HAP-1 (cell line): ENCODE measurements at regions not wholly inside any gene's neighbourhood (a gene's known extent, or its start where the extent isn't known, plus 50 kb on each side); places are given as distances from the start of the nearest gene placed in this dataset.

Source experiments
- DNase-seq, 2 experiments: peaks; one replicate each; pipeline ENCODE4 v3.0.0-alpha.2; 2016 to 2020; ENCODE audit warnings: low spot score in 2 of 2
- H3K27me3 ChIP-seq: fragments of 250-450 bp; sonication (Bioruptor Pico); 2 replicates; pipeline ENCODE4 v1.5.1; 2020; ENCODE audit warnings: low read depth, mild to moderate bottlenecking, moderate library complexity
- H3K36me3 ChIP-seq: fragments of 250-450 bp; sonication (Bioruptor Pico); replicated peaks from 2 replicates; pipeline ENCODE4 v1.5.1; 2020; ENCODE audit warnings: mild to moderate bottlenecking
- H3K4me1 ChIP-seq: fragments of 250-450 bp; sonication (Bioruptor Pico); 2 replicates; pipeline ENCODE4 v1.5.1; 2020; ENCODE audit warnings: mild to moderate bottlenecking
- H3K4me3 ChIP-seq: fragments of 250-450 bp; sonication (Bioruptor Pico); 2 replicates; pipeline ENCODE4 v1.5.1; 2020; ENCODE audit warnings: mild to moderate bottlenecking, moderate library complexity
- H3K9me3 ChIP-seq: fragments of 250-450 bp; sonication (Bioruptor Pico); 2 replicates; pipeline ENCODE4 v1.5.1; 2020; ENCODE audit warnings: mild to moderate bottlenecking, moderate library complexity
- in situ Hi-C: fragments of 300-500 bp; cut with MboI; formaldehyde crosslinking; loops from 3 replicates; pipeline ENCODE4 v1.14.3; 2020; ENCODE audit warnings: low sequenced_read_pairs, inconsistent platforms, mixed read lengths

GRCh38 chr5:73395256-73395655 lies 53.3 kb downstream of the FOXD1 start:
- in situ Hi-C loops: no loop called here
- peaks cover 9% of the 10 kb centered on the region for H3K4me1 ChIP-seq
- H3K27me3 ChIP-seq: no peaks in the 10 kb centered on the region
- no peaks in the 10 kb centered on the region for H3K9me3 ChIP-seq
- H3K4me3 ChIP-seq: no peak overlapping the region
- no peaks in the 10 kb centered on the region for H3K36me3 ChIP-seq
- no peak for DNase-seq

GRCh38 chr5:73394610-73395009 lies 54.0 kb downstream of the FOXD1 start:
- no peak for DNase-seq
- Histone ChIP-seq H3K36me3 (no peaks in the 10 kb centered on the region), H3K9me3 (no peaks in the 10 kb centered on the region), H3K4me3 (no peak overlapping the region), H3K4me1 (peaks cover 3% of the 10 kb centered on the region), H3K27me3 (no peaks in the 10 kb centered on the region)
- in situ Hi-C loops: no loop called here

- no peak overlapping the region for H3K4me3 ChIP-seq
- H3K36me3 ChIP-seq: no peaks in the 10 kb centered on the region
- no peaks in the 10 kb centered on the region for H3K9me3 ChIP-seq
- DNase-seq: no peak
- H3K4me1 ChIP-seq: no peaks in the 10 kb centered on the region
- in situ Hi-C loops: no loop called here
- H3K27me3 ChIP-seq: no peaks in the 10 kb centered on the region
Observed at GRCh38 chr5:73393611-73394489, 54.7 kb downstream of the FOXD1 start.

- DNase-seq: no peak
- no peaks in the 10 kb centered on the region for H3K27me3 ChIP-seq
- no peaks in the 10 kb centered on the region for H3K4me1 ChIP-seq
- no peak overlapping the region for H3K4me3 ChIP-seq
- no peaks in the 10 kb centered on the region for H3K36me3 ChIP-seq
- in situ Hi-C loops: no loop called here
- no peaks in the 10 kb centered on the region for H3K9me3 ChIP-seq
Observed at GRCh38 chr5:73392775-73393174, 55.8 kb downstream of the FOXD1 start.

GRCh38 chr5:73391441-73391881 lies 57.1 kb downstream of the FOXD1 start:
- in situ Hi-C loops: no loop called here
- Histone ChIP-seq H3K4me3 (no peak overlapping the region), H3K36me3 (no peaks in the 10 kb centered on the region), H3K27me3 (no peaks in the 10 kb centered on the region), H3K4me1 (no peaks in the 10 kb centered on the region), H3K9me3 (no peaks in the 10 kb centered on the region)
- DNase-seq: no peak

GRCh38 chr5:73390972-73391371 lies 57.6 kb downstream of the FOXD1 start:
- no peak for DNase-seq
- no peak overlapping the region for H3K4me3 ChIP-seq
- in situ Hi-C loops: no loop called here
- H3K36me3 ChIP-seq: no peaks in the 10 kb centered on the region
- H3K4me1 ChIP-seq: no peaks in the 10 kb centered on the region
- H3K9me3 ChIP-seq: 0 out of 2 replicates have a peak, but pooled peaks cover under 1% of the 10 kb centered on the region
- no peaks in the 10 kb centered on the region for H3K27me3 ChIP-seq

GRCh38 chr5:73388740-73389139 lies 59.8 kb downstream of the FOXD1 start:
- DNase-seq: no peak
- H3K9me3 ChIP-seq: peaks cover 2% of the 10 kb centered on the region; the same call in 1 of the 2 replicates
- H3K4me1 ChIP-seq: no peaks in the 10 kb centered on the region
- H3K4me3 ChIP-seq: no peak overlapping the region
- no peaks in the 10 kb centered on the region for H3K36me3 ChIP-seq
- H3K27me3 ChIP-seq: no peaks in the 10 kb centered on the region
- in situ Hi-C loops: no loop called here

GRCh38 chr5:73388306-73388684 lies 60.3 kb downstream of the FOXD1 start:
- H3K9me3 ChIP-seq: peaks cover 2% of the 10 kb centered on the region; the same call in 1 of the 2 replicates
- H3K4me3 ChIP-seq: no peak overlapping the region
- no peaks in the 10 kb centered on the region for H3K36me3 ChIP-seq
- DNase-seq: no peak
- H3K4me1 ChIP-seq: no peaks in the 10 kb centered on the region
- in situ Hi-C loops: no loop called here
- H3K27me3 ChIP-seq: no peaks in the 10 kb centered on the region

- DNase-seq: no peak
- in situ Hi-C loops: no loop called here
Observed at GRCh38 chr5:73387601-73388305, 60.8 kb downstream of the FOXD1 start.

GRCh38 chr5:73387149-73387591 lies 61.4 kb downstream of the FOXD1 start:
- H3K4me1 ChIP-seq: no peaks in the 10 kb centered on the region
- peaks cover 2% of the 10 kb centered on the region; the same call in 1 of the 2 replicates for H3K9me3 ChIP-seq
- no peaks in the 10 kb centered on the region for H3K36me3 ChIP-seq
- no peak overlapping the region for H3K4me3 ChIP-seq
- in situ Hi-C loops: no loop called here
- no peak for DNase-seq
- no peaks in the 10 kb centered on the region for H3K27me3 ChIP-seq

More at GRCh38 chr5:73387601-73388305, 60.8 kb downstream of the FOXD1 start:
- Histone ChIP-seq H3K4me3 (no peak overlapping the region), H3K9me3 (peaks cover 2% of the 10 kb centered on the region; the same call in 1 of the 2 replicates), H3K4me1 (no peaks in the 10 kb centered on the region), H3K27me3 (no peaks in the 10 kb centered on the region), H3K36me3 (no peaks in the 10 kb centered on the region)

GRCh38 chr5:73384861-73385260 lies 63.7 kb downstream of the FOXD1 start:
- Histone ChIP-seq H3K4me1 (no peaks in the 10 kb centered on the region), H3K9me3 (peaks cover 2% of the 10 kb centered on the region; the same call in 1 of the 2 replicates), H3K36me3 (no peaks in the 10 kb centered on the region), H3K4me3 (no peak overlapping the region), H3K27me3 (no peaks in the 10 kb centered on the region)
- no peak for DNase-seq
- in situ Hi-C loops: no loop called here

GRCh38 chr5:73382401-73382740 lies 66.2 kb downstream of the FOXD1 start:
- H3K9me3 ChIP-seq: peaks cover 2% of the 10 kb centered on the region; the same call in 1 of the 2 replicates
- H3K4me1 ChIP-seq: no peaks in the 10 kb centered on the region
- H3K4me3 ChIP-seq: no peak overlapping the region

GRCh38 chr5:73381590-73382400 lies 66.8 kb downstream of the FOXD1 start:
- no peaks in the 10 kb centered on the region for H3K36me3 ChIP-seq
- peaks cover 2% of the 10 kb centered on the region; the same call in 1 of the 2 replicates for H3K9me3 ChIP-seq
- H3K4me1 ChIP-seq: no peaks in the 10 kb centered on the region
- no peaks in the 10 kb centered on the region for H3K27me3 ChIP-seq
- in situ Hi-C loops: no loop called here
- H3K4me3 ChIP-seq: no peak overlapping the region
- DNase-seq: no peak

More at GRCh38 chr5:73382401-73382740, 66.2 kb downstream of the FOXD1 start:
- DNase-seq: no peak
- in situ Hi-C loops: no loop called here
- Histone ChIP-seq H3K36me3 (no peaks in the 10 kb centered on the region), H3K27me3 (no peaks in the 10 kb centered on the region)
